MM.1S (cell line): ENCODE measurements at regions not wholly inside any gene's neighbourhood (a gene's known extent, or its start where the extent isn't known, plus 50 kb on each side); places are given as distances from the start of the nearest gene placed in this dataset.

Source experiments
- DNase-seq: peaks from one replicate; pipeline ENCODE4 v3.0.0-alpha.2; 2015
- H2AFZ ChIP-seq: fragments of 300-600 bp; sonication (generic); 2 replicates; pipeline ENCODE4 v1.6.0; 2016; ENCODE audit warnings: antibody characterized with exemption, low read length
- H3F3A ChIP-seq: fragments of 300-600 bp; sonication (generic); 2 replicates; pipeline ENCODE4 v1.6.1; 2016; ENCODE audit warnings: mild to moderate bottlenecking, antibody characterized with exemption, low read length, moderate library complexity, mixed read lengths; ENCODE audit not compliant: insufficient read depth
- H3K27ac ChIP-seq: fragments of 300-600 bp; sonication (generic); 2 replicates; pipeline ENCODE4 v1.5.1; 2016; ENCODE audit warnings: mild to moderate bottlenecking, low read length
- H3K27me3 ChIP-seq: fragments of 300-600 bp; sonication (generic); replicated peaks from 2 replicates; pipeline ENCODE4 v1.6.0; 2016; ENCODE audit warnings: low read length; ENCODE audit not compliant: insufficient read depth
- H3K36me3 ChIP-seq: fragments of 300-600 bp; sonication (generic); replicated peaks from 2 replicates; pipeline ENCODE4 v1.6.1; 2016; ENCODE audit warnings: mild to moderate bottlenecking, low read length, mixed read lengths; ENCODE audit not compliant: insufficient read depth
- H3K4me1 ChIP-seq: fragments of 300-600 bp; sonication (generic); 2 replicates; pipeline ENCODE4 v1.6.1; 2016; ENCODE audit warnings: low read length, mixed read lengths
- H3K4me2 ChIP-seq: fragments of 300-600 bp; sonication (generic); 2 replicates; pipeline ENCODE4 v1.6.0; 2016; ENCODE audit warnings: low read depth, low read length
- H3K4me3 ChIP-seq: fragments of 300-600 bp; sonication (generic); 2 replicates; pipeline ENCODE4 v1.5.1; 2016; ENCODE audit warnings: low read length, mixed read lengths
- H3K79me2 ChIP-seq: fragments of 300-600 bp; sonication (generic); 2 replicates; pipeline ENCODE4 v1.6.1; 2016; ENCODE audit warnings: mixed run types, low read length, mixed read lengths
- H3K9ac ChIP-seq: fragments of 300-600 bp; sonication (generic); 2 replicates; pipeline ENCODE4 v1.6.1; 2016; ENCODE audit warnings: low read length, mixed read lengths
- H3K9me2 ChIP-seq: fragments of 300-600 bp; sonication (generic); replicated peaks from 2 replicates; pipeline ENCODE4 v1.6.1; 2016; ENCODE audit warnings: mild to moderate bottlenecking, low read length, mixed read lengths; ENCODE audit not compliant: insufficient read depth
- H3K9me3 ChIP-seq: fragments of 300-600 bp; sonication (generic); replicated peaks from 2 replicates; pipeline ENCODE4 v1.6.1; 2016; ENCODE audit warnings: mild to moderate bottlenecking, low read length, mixed read lengths; ENCODE audit not compliant: insufficient read depth
- H4K20me1 ChIP-seq: fragments of 300-600 bp; sonication (generic); 2 replicates; pipeline ENCODE4 v1.6.1; 2016; ENCODE audit warnings: mild to moderate bottlenecking, low read length, moderate library complexity, mixed read lengths; ENCODE audit not compliant: insufficient read depth
- EZH2 ChIP-seq: fragments of 300-600 bp; sonication (generic); optimal IDR thresholded peaks from 2 replicates; pipeline ENCODE3; 2017; ENCODE audit warnings: low read depth, mild to moderate bottlenecking, antibody characterized with exemption, low read length, mixed read lengths
- EZH2phosphoT487 ChIP-seq: fragments of 300-600 bp; sonication (generic); IDR thresholded peaks from 2 replicates; pipeline ENCODE4 v1.6.1; 2018; ENCODE audit warnings: antibody characterized with exemption, low read length
- TF ChIP-seq, protein P1 (sequence below): fragments of 300-600 bp; sonication (generic); IDR thresholded peaks from 2 replicates; pipeline ENCODE4 v1.5.1; 2016; ENCODE audit warnings: antibody characterized with exemption, low read length, mixed read lengths

DNA sequence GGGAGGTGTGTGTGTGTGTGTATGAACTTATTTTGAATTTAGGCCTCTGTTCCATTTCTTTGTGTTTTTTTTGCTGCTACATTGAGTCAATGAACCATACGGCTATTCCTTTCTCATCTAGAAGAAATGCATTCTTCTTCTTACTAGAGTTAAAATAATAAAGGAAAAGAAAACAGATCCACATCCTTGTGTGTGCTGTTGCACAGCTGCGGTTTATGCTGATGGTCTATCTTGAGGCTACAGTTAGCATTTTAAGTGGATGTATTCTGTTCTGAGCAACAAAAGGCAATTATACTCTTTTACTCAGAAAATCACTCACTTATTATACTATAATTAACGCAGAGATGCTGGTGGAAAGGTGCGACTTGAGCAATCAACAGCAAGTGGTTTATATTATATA, 615.0 kb upstream of the MBL2 start:
- no peaks in the 10 kb centered on the region for H3K9me2 ChIP-seq
- H3K4me2 ChIP-seq, result no peak overlapping the region
- no peaks in the 10 kb centered on the region for H3K9me3 ChIP-seq
- H3F3A ChIP-seq, result no peaks in the 10 kb centered on the region
- TF ChIP-seq EZH2 (no peak), EZH2phosphoT487 (no peak)
- TF ChIP-seq, protein P1, sequence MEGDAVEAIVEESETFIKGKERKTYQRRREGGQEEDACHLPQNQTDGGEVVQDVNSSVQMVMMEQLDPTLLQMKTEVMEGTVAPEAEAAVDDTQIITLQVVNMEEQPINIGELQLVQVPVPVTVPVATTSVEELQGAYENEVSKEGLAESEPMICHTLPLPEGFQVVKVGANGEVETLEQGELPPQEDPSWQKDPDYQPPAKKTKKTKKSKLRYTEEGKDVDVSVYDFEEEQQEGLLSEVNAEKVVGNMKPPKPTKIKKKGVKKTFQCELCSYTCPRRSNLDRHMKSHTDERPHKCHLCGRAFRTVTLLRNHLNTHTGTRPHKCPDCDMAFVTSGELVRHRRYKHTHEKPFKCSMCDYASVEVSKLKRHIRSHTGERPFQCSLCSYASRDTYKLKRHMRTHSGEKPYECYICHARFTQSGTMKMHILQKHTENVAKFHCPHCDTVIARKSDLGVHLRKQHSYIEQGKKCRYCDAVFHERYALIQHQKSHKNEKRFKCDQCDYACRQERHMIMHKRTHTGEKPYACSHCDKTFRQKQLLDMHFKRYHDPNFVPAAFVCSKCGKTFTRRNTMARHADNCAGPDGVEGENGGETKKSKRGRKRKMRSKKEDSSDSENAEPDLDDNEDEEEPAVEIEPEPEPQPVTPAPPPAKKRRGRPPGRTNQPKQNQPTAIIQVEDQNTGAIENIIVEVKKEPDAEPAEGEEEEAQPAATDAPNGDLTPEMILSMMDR, result no peak
- H3K9ac ChIP-seq, result no peak overlapping the region
- no peak for DNase-seq
- no peak overlapping the region for H3K4me3 ChIP-seq
- no peaks in the 10 kb centered on the region for H3K36me3 ChIP-seq
- no peaks in the 10 kb centered on the region for H3K4me1 ChIP-seq
- H3K27ac ChIP-seq, result no peak overlapping the region
- H4K20me1 ChIP-seq, result no peaks in the 10 kb centered on the region
- H2AFZ ChIP-seq, result no peak overlapping the region
- no peaks in the 10 kb centered on the region for H3K79me2 ChIP-seq
- no peaks in the 10 kb centered on the region for H3K27me3 ChIP-seq

DNA sequence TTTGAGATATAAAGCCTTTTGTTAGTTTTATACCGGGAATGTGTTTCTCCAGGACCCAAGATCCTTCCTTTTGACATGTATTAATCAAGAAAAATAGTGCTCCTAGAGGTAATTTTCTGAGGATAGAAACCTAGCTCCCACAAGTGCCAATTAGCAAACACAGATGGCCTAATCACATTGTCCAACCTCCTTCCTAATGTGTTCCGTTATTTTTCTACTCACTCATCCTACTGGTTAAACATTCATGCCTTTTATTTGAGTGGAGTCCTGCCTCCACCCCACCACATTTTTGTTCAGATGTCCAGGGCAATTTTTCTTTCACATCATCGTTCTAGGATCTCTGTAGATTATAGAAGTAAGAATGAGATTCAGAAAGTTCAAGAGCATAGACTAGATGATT, 610.0 kb upstream of the MBL2 start:
- no peak for TF ChIP-seq EZH2phosphoT487
- TF ChIP-seq EZH2, result no peak
- TF ChIP-seq, protein P1, result no peak
- H2AFZ ChIP-seq, result no peak overlapping the region
- H3K4me3 ChIP-seq, result no peak overlapping the region
- no peaks in the 10 kb centered on the region for H3K9me2 ChIP-seq
- H3K27ac ChIP-seq, result no peak overlapping the region
- H3K79me2 ChIP-seq, result no peaks in the 10 kb centered on the region
- H3K27me3 ChIP-seq, result no peaks in the 10 kb centered on the region
- H3K9me3 ChIP-seq, result no peaks in the 10 kb centered on the region
- no peak for DNase-seq
- no peaks in the 10 kb centered on the region for H3K36me3 ChIP-seq
- H3K9ac ChIP-seq, result no peak overlapping the region
- H3F3A ChIP-seq, result no peaks in the 10 kb centered on the region
- H3K4me1 ChIP-seq, result no peaks in the 10 kb centered on the region
- H3K4me2 ChIP-seq, result no peak overlapping the region
- H4K20me1 ChIP-seq, result no peaks in the 10 kb centered on the region

DNA sequence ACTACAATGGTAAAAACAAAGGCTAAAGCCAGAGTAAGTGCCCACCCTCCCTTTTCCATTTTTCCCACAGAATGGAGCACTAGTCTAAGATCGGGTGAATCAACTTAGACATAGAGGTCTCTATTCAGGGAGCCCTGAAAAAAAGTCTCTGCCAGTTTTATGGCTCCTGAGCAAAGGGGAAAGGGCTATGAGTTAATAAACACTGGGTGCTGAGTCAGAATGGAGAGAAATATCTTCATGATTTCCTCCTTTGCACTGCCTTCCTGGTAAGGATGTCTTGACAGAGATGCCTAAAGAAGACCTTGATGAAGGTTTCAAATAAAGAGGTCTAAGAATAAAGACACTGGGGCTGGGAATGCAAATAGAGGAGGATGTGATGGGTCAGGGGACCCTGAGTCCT, 607.4 kb upstream of the MBL2 start:
- Histone ChIP-seq H3K79me2 (no peaks in the 10 kb centered on the region), H2AFZ (no peak overlapping the region), H3K9me2 (no peaks in the 10 kb centered on the region), H3K9me3 (no peaks in the 10 kb centered on the region), H3K9ac (no peak overlapping the region), H3K4me2 (no peak overlapping the region), H3F3A (no peaks in the 10 kb centered on the region), H4K20me1 (no peaks in the 10 kb centered on the region), H3K27me3 (no peaks in the 10 kb centered on the region), H3K4me1 (no peaks in the 10 kb centered on the region), H3K36me3 (no peaks in the 10 kb centered on the region), H3K27ac (no peak overlapping the region), H3K4me3 (no peak overlapping the region)
- DNase-seq, result no peak
- TF ChIP-seq EZH2, result no peak
- TF ChIP-seq, protein P1, result no peak
- no peak for TF ChIP-seq EZH2phosphoT487

DNA sequence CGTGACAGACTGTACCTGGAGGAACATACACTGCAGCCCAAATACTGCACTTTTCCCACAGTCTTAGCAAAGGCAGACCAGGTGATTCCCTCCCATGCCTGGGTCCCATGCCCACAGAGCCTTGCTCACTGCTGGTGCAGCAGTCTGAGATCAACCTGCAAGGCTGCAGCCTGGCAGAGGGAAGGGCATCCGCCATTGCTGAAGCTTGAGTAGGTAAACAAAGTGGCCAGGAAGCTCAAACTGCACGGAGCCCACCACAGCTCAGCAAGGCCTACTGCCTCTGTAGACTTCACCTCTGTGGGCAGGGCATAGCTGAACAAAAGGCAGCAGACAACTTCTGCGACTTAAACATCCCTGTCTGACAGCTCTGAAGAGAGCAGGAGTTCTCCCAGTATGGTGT, 597.8 kb upstream of the MBL2 start:
- no peak overlapping the region for H3K9ac ChIP-seq
- no peak overlapping the region for H3K27ac ChIP-seq
- no peak overlapping the region for H3K4me2 ChIP-seq
- no peaks in the 10 kb centered on the region for H4K20me1 ChIP-seq
- H3K27me3 ChIP-seq, result no peaks in the 10 kb centered on the region
- no peaks in the 10 kb centered on the region for H3K9me3 ChIP-seq
- no peaks in the 10 kb centered on the region for H3K9me2 ChIP-seq
- H3K4me3 ChIP-seq, result no peak overlapping the region
- no peak for TF ChIP-seq EZH2
- TF ChIP-seq, protein P1, result no peak
- TF ChIP-seq EZH2phosphoT487, result no peak
- no peak overlapping the region for H2AFZ ChIP-seq
- no peaks in the 10 kb centered on the region for H3K79me2 ChIP-seq
- no peak for DNase-seq
- no peaks in the 10 kb centered on the region for H3K4me1 ChIP-seq
- H3K36me3 ChIP-seq, result no peaks in the 10 kb centered on the region
- H3F3A ChIP-seq, result no peaks in the 10 kb centered on the region
